GM12891 (cell line): ENCODE measurements at regions not wholly inside any gene's neighbourhood (a gene's known extent, or its start where the extent isn't known, plus 50 kb on each side); places are given as distances from the start of the nearest gene placed in this dataset.

Experiments
- DNase-seq: peaks from one replicate; pipeline ENCODE4 v3.0.0; 2011; ENCODE audit warnings: low spot score; ENCODE audit not compliant: insufficient read length
- FAIRE-seq: peaks from 2 replicates; lab custom pipeline; 2011; peaks lifted over from hg19 to GRCh38; lab: Jason Lieb, UNC
- POLR2A ChIP-seq: IDR thresholded peaks from 2 replicates; pipeline ENCODE4 v1.6.1; 2011; ENCODE audit warnings: low read depth, low read length, control low read depth
- POLR2AphosphoS5 ChIP-seq: IDR thresholded peaks from 2 replicates; pipeline ENCODE4 v1.6.1; 2011; ENCODE audit warnings: low read depth, low read length, control low read depth
- POU2F2 ChIP-seq: IDR thresholded peaks from 2 replicates; pipeline ENCODE4 v1.6.1; 2011; ENCODE audit warnings: low read depth, mild to moderate bottlenecking, control low read depth, low read length, moderate library complexity
- SPI1 ChIP-seq: IDR thresholded peaks from 2 replicates; pipeline ENCODE4 v1.6.1; 2011; ENCODE audit warnings: low read depth, low read length, control low read depth
- TAF1 ChIP-seq: IDR thresholded peaks from 2 replicates; pipeline ENCODE4 v1.6.1; 2011; ENCODE audit warnings: low read depth, low read length, control low read depth

DNA sequence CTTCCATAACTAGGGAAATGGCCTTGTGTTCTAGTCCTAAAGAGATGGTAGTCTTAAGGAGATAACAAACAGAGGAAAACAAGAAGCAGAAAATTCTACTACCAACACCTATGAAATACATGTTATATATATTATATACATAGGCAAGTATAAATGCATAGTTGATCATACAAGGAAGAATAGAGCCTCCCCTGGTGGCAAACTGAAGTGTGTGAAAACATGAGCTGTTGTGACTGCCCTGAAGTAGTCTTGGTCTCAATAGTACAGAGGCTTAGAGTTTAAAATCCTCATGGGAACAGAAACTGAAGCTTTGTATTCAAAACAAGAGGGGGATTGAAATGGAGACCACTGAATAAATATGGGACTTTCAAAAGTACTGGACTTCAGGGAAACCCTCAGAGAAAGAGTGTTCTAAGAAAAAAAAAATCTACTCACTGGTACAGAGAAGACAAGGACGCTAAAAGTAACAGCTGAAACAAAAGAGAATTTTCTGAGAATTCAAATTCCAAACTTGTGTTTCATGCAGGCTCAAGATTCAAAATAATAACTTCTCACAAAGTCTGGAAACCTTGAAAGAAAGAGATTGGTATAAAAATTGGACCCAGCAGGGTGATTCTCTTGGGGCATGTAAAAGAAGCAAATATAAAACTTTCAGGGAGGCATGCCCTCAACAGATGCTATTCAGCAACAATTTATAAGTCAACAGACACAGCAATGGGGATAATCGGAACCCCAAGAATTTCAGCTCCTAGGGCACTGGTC lies 59.7 kb upstream of the SAMD3 start:
- FAIRE-seq (no peak), DNase-seq (no peak)
- TF ChIP-seq SPI1: no peak
- no peak for TF ChIP-seq POU2F2

DNA sequence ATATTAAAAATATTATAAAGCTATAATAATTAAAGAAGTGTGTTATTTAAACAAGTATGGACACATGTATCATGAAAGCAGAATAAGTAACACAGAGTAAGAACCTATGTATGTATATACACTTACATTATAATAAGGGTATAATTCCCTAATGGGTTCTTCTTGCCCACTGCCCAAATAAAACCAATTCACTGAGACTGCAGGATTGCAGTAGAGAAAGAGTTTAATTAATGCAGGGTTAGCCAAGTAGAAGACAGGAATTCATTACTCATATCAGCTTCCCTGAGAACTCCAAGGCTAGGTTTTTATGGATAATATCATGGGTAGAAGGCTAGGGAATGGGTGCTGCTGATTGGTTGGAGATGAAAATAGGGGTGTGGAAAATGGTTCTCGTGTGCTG lies 53.8 kb upstream of the SAMD3 start:
- TF ChIP-seq POLR2AphosphoS5 (no peak), POLR2A (no peak)
- FAIRE-seq (no peak), DNase-seq (no peak)

DNA sequence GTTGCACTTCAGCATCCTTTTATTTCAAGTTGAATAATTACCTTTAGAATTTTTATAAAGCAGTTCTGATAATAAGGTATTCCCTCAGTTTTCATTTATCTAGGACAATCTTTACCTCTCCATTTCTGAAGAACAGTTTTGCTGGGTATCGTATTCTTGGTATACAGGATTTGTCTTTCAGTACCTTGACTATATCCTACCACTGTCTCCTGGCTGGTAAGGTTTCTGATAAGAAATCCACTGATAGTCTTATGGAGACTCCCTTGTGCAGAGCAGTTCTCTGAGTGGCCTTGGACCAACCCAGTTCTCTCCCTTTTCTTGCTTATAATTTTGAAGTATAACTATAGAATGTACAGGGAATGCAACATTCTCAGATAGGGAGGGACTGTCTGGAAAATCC lies 51.3 kb upstream of the SAMD3 start:
- TF ChIP-seq POLR2AphosphoS5: no peak
- no peak for TF ChIP-seq POU2F2
- TF ChIP-seq POLR2A: no peak
- no peak for TF ChIP-seq TAF1
- no peak for FAIRE-seq

More for the DNA sequence above, 51.3 kb upstream of the SAMD3 start:
- no peak for DNase-seq
